ENCODE measurements at regions not wholly inside any gene's neighbourhood (a gene's known extent, or its start where the extent isn't known, plus 50 kb on each side); places are given as distances from the start of the nearest gene placed in this dataset.

DNA sequence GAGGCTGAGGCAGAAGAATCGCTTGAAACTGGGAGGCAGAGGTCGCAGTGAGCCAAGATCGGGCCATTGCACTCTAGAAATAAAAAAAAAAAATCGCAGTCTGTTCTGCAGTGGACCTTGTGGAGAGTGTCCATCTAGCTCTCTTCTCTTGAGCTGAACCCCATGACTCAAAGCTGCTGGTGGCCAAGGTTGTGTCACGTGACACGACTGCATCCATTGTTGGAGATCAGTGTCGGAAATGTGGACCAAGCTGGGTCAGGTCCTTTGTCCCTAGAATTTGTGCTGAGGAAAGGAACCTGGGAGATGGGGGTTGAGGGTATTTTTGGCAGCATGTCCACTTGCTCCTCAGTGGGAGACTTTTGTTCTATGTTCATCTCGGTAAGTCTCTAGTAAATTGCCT is 564.8 kb upstream of the CDH4 start:
- no peak overlapping the region for H3K27ac ChIP-seq
- TF ChIP-seq CTCF (IDR thresholded peaks at IDR 0.05) = no peak
- H3K4me1 ChIP-seq = no peaks in the 10 kb centered on the region
- DNase-seq = no peak
- ATAC-seq = no peak
- H3K36me3 ChIP-seq = no peaks in the 10 kb centered on the region
- no peaks in the 10 kb centered on the region for H3K27me3 ChIP-seq (ENCODE audit: low read depth)
- H3K4me3 ChIP-seq = no peak overlapping the region
- intact Hi-C loops (cut with DNase I) = no loop called here
- H3K9me3 ChIP-seq = no peaks in the 10 kb centered on the region

- Histone ChIP-seq H3K9me3 (no peaks in the 10 kb centered on the region), H3K27ac (no peak overlapping the region), H3K36me3 (no peaks in the 10 kb centered on the region), H3K4me1 (no peaks in the 10 kb centered on the region), H3K4me3 (no peak overlapping the region), H3K27me3 (ENCODE audit: low read depth) (no peaks in the 10 kb centered on the region)
- no peak for DNase-seq
- TF ChIP-seq CTCF (IDR thresholded peaks at IDR 0.05) = no peak
- ATAC-seq = no peak
- intact Hi-C loops (cut with DNase I) = no loop called here
These were observed 561.3 kb upstream of the CDH4 start for GRCh38 chr20:60690771-60691170.

DNA sequence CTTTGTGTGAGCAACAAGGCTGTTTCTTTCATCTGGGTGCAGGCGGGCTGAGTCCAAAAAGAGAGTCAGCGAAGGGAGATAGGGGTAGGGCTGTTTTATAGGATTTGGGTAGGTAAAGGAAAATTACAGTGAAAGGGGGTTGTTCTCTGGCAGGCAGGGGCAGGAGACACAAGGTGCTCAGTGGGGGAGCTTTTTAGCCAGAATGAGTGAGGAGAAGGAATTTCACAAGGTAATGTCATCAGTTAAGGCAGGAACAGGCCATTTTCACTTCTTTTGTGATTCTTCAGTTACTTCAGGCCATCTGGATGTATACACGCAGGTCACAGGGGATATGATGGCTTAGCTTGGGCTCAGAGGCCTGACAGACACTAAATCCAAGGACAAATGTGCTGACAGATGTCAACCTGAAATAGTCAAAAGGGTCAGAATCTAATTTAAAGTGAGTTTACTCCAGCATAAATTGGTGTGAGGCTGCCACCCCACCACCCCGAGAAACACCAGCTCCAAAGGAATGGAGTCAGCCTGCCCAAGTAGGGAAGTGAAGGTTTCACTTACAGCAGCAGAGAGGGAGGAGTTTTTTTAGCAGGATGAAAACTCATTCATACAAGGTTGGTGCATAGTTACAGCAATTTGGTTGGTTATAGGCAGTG is 560.0 kb upstream of the CDH4 start:
- Histone ChIP-seq H3K27ac (no peak overlapping the region), H3K27me3 (ENCODE audit: low read depth) (no peaks in the 10 kb centered on the region), H3K4me3 (no peak overlapping the region), H3K4me1 (no peaks in the 10 kb centered on the region), H3K9me3 (no peaks in the 10 kb centered on the region), H3K36me3 (no peaks in the 10 kb centered on the region)
- DNase-seq (no peak), ATAC-seq (no peak)
- no peak for TF ChIP-seq CTCF (IDR thresholded peaks at IDR 0.05)
- intact Hi-C loops (cut with DNase I) = no loop called here

GRCh38 chr20:60693496-60694133 is 558.4 kb upstream of the CDH4 start:
- DNase-seq (no peak), ATAC-seq (no peak)
- Histone ChIP-seq H3K36me3 (no peaks in the 10 kb centered on the region), H3K4me1 (no peaks in the 10 kb centered on the region), H3K27ac (no peak overlapping the region), H3K27me3 (ENCODE audit: low read depth) (no peaks in the 10 kb centered on the region), H3K4me3 (no peak overlapping the region), H3K9me3 (no peaks in the 10 kb centered on the region)
- intact Hi-C loops (cut with DNase I) = no loop called here
- no peak for TF ChIP-seq CTCF (IDR thresholded peaks at IDR 0.05)

- Histone ChIP-seq H3K27ac (no peak overlapping the region), H3K36me3 (no peaks in the 10 kb centered on the region), H3K4me3 (no peak overlapping the region), H3K4me1 (no peaks in the 10 kb centered on the region), H3K27me3 (ENCODE audit: low read depth) (no peaks in the 10 kb centered on the region), H3K9me3 (no peaks in the 10 kb centered on the region)
- no peak for TF ChIP-seq CTCF (IDR thresholded peaks at IDR 0.05)
- intact Hi-C loops (cut with DNase I) = no loop called here
- ATAC-seq (no peak), DNase-seq (no peak)
These were observed 557.3 kb upstream of the CDH4 start for GRCh38 chr20:60694763-60695162.
